KOPT-K1 (cell line): ENCODE measurements at regions not wholly inside any gene's neighbourhood (a gene's known extent, or its start where the extent isn't known, plus 50 kb on each side); places are given as distances from the start of the nearest gene placed in this dataset.

Experiments used
- H3K27ac ChIP-seq: fragments of 200-600 bp; sonication (generic); 2 replicates; pipeline ENCODE4 v1.5.1; 2016; ENCODE audit warnings: antibody characterized with exemption, mild to moderate bottlenecking, low read depth, low read length; ENCODE audit not compliant: poor library complexity, severe bottlenecking
- H3K36me3 ChIP-seq: fragments of 200-600 bp; sonication (generic); 2 replicates; pipeline ENCODE4 v1.5.1; 2017; ENCODE audit warnings: antibody characterized with exemption, mild to moderate bottlenecking, low read length, moderate library complexity; ENCODE audit not compliant: insufficient read depth
- H3K9me3 ChIP-seq: fragments of 200-600 bp; sonication (generic); 2 replicates; pipeline ENCODE4 v1.5.1; 2017; ENCODE audit warnings: antibody characterized with exemption, low read length, mild to moderate bottlenecking; ENCODE audit not compliant: insufficient read depth, poor library complexity, severe bottlenecking

DNA sequence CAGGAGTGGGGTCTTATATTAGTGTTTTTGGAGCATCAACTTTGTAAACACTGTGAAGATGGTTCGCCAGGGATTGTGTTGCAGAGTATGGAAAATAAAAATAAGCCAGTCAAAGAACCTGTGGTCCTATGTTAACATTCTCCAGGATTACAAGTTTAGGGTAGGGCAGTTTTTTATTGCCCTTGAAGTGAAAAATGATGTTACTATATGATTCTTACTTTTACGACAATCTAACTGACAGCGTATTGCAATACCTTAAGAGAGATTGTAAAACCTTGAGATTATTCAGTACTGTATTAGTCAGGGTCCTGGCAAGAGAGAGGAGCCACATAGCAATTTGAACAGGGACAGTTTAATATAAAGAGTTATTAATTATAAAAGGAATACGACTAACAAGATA, 144.7 kb upstream of the ZNF608 start:
- Histone ChIP-seq H3K9me3 (no peaks in the 10 kb centered on the region), H3K27ac (no peak overlapping the region), H3K36me3 (no peaks in the 10 kb centered on the region)

DNA sequence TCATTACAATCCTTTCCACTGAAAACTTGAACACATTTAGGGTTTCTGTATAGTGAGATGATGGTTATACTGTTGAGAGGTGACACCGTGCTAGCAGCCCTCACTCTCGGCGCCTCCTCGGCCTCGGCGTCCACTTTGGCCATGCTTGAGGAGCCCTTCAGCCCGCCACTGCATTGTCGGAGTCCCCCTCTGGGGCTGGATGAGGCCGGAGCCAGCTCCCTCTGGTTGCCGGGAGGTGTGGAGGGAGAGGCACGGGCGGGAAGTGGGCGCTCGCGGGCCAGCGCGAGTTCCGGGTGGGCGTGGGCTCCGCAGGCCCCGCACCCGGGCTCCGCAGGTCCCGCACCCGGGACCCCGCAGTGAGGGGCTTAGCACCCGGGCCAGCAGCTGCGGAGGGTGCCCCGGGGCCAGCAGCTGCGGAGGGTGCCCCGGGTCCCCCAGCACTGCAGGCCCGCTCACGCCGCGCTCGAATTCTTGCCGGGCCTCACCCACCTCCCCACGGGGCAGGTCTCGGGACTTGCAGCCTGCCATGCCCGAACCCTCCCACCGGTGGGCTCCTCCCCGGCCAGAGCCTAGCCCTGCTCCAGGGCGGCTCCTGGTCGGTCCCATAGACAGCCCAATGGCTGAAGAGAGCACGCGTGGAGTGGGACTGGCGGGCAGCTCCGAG, 145.9 kb upstream of the ZNF608 start:
- H3K27ac ChIP-seq = no peak overlapping the region
- H3K9me3 ChIP-seq = no peaks in the 10 kb centered on the region
- no peaks in the 10 kb centered on the region for H3K36me3 ChIP-seq

DNA sequence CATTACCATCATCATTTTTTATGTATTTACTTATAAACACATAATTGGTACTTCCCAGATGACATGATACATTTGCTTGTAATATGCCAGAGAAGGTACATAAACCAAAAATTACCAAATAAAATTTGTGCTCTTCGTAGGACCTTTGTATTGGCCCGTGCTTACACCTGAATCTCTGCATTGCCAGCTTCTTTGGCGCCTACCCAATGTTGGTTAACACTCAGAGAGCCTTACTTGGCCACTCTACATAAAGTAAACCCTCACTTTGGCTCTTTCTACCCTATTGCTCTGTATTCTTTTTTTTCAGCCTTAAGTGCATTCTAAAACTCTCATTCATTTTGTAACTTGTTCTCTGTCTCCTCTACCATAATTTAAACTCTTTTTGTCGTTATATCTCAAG, 148.1 kb upstream of the ZNF608 start:
- H3K36me3 ChIP-seq = no peaks in the 10 kb centered on the region
- no peaks in the 10 kb centered on the region for H3K9me3 ChIP-seq
- no peak overlapping the region for H3K27ac ChIP-seq

DNA sequence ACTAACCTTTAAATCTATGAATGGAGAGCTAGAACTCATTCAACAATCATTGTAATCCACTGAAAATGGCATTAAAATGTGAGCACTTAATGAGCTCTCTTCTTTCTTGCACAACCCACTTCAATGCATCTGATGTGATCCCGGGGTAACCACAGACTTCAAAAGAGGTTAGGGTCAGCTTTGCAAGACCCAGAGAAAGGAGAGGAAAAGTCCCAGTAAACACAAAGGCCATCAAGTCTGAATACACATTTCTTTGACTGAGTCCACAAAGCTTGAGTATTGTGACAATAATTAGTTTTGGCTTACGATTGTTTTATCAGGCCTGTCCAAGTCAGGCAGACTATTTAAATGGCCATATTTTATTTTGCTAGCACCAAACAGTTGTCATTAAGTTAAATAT, 148.8 kb upstream of the ZNF608 start:
- no peaks in the 10 kb centered on the region for H3K9me3 ChIP-seq
- H3K27ac ChIP-seq = no peak overlapping the region
- H3K36me3 ChIP-seq = no peaks in the 10 kb centered on the region

DNA sequence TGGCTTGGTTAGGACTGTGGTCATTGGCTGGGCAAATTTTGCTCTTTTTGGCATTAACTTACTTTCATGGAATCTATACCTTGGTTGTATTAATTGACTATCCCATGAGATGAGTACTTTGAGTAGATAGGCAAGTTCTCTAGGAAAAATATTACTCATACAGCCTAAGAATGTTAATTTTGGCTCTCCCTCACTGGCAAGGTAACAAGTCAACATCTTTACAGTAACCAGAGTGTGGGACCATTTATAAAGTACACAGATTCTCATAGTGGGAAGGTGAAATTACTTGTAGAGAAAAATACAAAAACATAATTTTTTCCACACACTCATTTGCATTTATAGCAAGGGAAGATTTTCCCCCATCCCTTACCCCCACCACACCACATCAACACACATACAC, 154.6 kb upstream of the ZNF608 start:
- no peaks in the 10 kb centered on the region for H3K9me3 ChIP-seq
- no peaks in the 10 kb centered on the region for H3K36me3 ChIP-seq
- H3K27ac ChIP-seq = no peak overlapping the region

DNA sequence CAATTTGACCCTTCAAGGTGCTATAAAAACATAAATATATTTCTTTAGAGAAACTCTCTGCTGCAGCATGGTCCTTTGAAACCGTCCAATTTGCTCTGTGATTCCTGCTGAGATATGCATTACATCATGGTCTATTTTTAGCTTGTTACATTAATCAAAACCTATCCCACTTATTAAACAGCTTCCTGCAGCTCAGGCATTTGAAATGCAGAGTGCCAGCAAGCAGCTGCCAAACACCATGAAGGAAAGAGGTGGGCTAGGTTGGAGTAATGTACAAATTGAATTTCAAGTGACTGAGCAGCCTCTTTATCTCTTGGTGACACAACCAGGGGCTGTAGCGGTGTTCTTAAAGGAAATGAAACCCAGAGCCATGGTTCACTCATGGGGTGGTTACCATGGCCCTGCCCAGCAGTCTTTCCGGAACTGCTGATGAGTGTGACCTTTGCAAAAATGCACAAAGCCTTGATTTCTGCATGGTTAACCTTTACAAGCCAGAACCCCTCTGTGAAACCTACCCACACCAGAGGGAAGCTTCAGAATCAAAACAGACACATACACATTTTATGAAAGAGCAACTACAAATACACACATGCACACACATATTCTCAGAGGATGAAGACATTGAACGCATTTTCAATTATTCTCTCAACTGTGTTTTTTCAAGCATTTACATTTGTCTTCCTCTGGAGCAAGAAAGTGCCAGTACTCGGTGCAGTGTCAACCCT, 155.8 kb upstream of the ZNF608 start:
- Histone ChIP-seq H3K36me3 (no peaks in the 10 kb centered on the region), H3K27ac (no peak overlapping the region)

DNA sequence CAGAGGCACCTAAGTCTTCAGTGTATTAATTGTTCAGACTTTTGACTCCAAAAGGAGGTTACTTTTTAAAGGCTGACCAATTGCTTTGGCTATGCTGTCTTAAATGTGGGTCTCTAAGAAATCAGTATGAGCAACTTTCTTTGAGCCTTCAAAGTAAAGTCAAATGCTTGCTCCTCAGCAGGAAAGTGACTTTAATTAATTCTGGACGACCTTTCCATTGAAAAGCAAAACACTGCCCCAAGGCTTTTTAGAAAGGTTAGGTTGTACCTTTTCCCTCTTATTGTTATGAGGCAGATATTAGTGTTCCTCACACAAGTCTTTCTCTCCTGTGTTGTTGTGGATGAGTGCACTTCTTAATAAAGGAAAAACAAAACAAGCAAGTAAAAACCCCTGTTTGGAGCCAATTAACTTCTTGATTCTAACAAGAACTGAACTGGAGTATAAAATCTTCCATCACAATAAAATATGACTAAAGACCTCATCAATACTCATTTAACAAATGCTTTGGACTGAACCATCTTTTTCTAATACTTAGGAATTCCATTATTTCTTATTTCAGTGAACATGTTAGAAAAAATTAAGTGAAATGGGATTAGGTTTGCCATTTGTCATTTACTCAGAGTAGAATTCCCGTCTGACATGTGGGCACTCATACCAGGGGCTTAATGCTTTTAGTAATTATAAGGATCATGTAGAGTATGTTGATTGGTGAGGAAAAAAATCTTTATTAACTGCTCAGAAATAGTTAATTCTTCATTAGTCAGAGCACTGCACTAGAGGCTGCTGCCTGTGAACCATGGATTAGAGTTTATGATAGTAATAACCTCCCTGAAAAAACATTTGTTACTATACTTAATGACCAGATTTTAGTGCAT, 159.1 kb upstream of the ZNF608 start:
- Histone ChIP-seq H3K27ac (no peak overlapping the region), H3K9me3 (no peaks in the 10 kb centered on the region)

More for the DNA sequence above, 155.8 kb upstream of the ZNF608 start:
- H3K9me3 ChIP-seq = no peaks in the 10 kb centered on the region

DNA sequence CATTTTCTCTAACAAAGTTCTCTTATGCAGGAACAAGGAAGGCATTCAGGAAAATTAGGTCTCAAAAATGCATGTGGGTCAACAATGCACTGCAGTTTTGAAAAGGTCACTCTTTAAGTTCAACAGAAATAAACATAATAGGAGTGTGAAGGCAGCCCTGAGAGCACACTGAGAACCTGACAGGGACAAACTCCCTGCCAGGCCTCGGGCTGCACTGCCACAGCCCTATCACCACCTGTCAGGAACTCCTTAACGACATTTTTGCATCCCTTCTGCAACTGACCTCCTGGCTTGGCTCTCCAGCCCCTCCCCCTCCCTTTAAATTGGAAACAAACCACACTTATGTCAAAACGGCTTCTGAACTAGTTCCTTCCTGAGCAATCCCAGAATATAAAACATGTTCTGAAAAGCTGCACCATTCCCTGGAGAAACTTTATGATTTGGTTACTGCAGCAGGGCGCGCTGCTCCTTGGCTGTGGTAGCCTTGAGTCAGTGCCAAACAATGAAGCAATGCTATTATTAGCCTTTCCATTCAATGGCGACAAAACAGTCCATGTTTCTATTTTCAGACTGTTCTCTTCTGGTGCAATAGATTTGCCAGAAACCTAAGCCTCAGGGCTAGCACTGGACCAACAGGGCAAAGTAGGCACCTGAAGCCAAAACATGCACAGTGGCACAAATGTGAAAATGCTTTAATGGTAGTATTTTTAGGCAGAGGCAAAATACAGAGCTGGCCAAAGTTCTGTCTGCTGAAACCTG, 160.1 kb upstream of the ZNF608 start:
- Histone ChIP-seq H3K36me3 (no peaks in the 10 kb centered on the region), H3K9me3 (no peaks in the 10 kb centered on the region), H3K27ac (no peak overlapping the region)

More for the DNA sequence above, 159.1 kb upstream of the ZNF608 start:
- H3K36me3 ChIP-seq = no peaks in the 10 kb centered on the region

DNA sequence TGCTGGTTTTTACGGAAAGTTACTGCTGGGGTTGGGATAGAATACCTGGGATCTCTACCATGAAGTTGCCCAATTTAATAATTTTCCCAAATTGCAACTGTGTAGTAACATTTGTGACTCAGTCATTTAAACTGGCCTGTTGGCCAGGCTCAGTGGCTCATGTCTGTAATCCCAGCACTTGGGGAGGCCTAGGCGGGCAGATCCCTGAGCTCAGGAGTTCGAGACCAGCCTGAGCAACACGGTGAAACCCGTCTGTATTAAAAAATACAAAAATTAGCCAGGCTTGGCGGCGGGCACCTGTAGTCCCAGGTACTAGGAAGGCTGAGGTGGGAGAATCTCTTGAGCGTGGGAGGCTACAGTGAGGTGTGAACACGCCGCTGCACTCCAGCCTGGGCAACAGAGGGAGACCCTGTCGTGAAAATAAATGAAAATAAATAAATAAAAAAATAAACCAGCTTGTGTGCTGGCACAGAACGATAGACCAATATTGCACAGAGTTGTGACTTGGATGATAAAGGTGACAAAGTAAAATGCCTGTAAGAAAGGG, 160.7 kb upstream of the ZNF608 start:
- no peaks in the 10 kb centered on the region for H3K9me3 ChIP-seq
- no peaks in the 10 kb centered on the region for H3K36me3 ChIP-seq
- H3K27ac ChIP-seq = no peak overlapping the region

DNA sequence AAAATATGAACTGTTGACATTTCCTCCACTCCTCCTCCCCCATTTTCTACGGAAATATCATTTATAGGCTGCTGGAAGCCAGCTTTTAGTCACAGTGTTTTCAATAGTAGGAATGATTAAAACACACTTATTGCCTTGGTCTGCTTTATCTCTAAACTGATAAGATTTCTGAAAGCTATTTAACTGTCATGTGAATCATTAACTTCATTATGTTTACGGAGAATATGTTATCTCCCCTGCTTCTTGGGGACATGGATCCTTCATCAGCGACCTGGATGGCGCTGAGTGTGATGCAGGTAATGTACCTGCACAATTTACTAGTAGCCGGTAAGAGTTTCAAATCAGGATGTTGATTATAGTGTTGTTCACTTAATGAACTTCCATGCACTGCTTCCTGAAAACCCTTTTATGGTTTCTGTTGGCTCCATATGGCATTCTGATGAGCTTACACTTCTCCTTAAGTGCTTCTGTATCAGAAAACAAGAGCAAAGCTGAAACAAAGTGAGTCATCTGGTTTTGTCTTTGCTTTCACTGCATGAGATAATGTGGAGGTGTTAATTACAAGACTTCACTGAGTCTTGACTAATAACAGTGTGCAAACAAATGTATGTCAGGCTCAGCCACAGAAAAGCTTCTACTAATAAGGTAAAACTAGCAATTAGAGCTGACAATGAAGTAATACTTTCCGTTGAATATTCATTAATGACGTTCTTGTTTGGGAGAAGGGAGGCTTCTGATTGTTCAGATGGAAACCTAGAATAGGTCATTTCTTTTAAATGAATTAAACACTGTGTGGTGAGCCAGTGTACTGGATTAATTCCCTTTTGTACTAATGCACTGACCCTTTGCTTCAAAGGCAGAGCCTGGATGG, 162.4 kb upstream of the ZNF608 start:
- no peak overlapping the region for H3K27ac ChIP-seq
- H3K36me3 ChIP-seq = no peaks in the 10 kb centered on the region
- no peaks in the 10 kb centered on the region for H3K9me3 ChIP-seq

DNA sequence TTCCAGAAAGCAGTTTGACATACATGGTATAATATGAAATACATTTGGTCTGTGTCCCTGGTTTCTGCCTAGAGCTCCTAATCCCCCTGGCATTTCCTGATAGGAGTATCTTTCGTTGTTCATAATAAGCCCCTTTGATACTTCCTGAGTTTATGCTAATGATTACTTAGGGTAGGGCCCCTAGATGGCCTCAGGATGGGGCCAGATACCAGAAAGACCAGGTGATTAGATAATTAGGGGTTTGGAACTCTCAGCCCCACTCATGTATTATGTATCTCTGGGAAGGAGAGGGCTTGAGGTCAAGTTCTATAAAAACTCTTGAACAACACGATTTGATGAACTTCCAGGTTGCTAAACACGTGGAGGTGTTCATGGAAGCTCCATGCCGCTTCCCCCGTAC, 163.3 kb upstream of the ZNF608 start:
- H3K27ac ChIP-seq = no peak overlapping the region

DNA sequence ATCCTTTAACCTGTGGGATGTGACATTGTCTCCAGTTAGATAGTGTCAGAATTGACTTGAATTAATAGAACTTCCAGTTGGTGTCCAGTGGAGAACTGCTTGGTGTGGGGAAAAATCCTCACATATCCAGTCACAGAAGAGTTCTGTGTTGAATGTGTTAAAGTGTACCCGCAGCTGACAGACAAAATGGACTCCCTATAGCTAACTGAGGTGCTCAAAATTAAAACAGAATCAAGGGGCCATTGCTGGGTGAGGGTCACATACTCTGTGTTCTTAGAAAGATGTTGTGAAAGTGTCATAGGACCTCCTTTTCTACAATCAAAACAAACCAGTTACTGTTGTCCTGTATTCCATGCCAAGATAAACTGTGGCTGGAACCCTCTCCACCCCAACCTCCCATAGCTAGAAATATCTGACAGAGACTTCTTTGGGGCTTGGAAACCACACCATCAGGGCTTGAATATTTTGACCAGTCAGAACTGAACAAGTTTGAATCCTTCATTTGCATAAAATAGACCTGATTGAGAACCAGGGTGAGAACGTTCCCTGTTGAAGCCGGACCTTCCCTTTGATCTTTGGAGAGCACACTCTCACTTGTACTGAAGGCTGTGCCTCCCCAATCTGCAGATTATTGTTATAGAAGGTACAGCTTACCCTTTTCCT, 164.0 kb upstream of the ZNF608 start:
- no peaks in the 10 kb centered on the region for H3K36me3 ChIP-seq
- no peak overlapping the region for H3K27ac ChIP-seq
- no peaks in the 10 kb centered on the region for H3K9me3 ChIP-seq

More for the DNA sequence above, 163.3 kb upstream of the ZNF608 start:
- no peaks in the 10 kb centered on the region for H3K36me3 ChIP-seq
- H3K9me3 ChIP-seq = no peaks in the 10 kb centered on the region

DNA sequence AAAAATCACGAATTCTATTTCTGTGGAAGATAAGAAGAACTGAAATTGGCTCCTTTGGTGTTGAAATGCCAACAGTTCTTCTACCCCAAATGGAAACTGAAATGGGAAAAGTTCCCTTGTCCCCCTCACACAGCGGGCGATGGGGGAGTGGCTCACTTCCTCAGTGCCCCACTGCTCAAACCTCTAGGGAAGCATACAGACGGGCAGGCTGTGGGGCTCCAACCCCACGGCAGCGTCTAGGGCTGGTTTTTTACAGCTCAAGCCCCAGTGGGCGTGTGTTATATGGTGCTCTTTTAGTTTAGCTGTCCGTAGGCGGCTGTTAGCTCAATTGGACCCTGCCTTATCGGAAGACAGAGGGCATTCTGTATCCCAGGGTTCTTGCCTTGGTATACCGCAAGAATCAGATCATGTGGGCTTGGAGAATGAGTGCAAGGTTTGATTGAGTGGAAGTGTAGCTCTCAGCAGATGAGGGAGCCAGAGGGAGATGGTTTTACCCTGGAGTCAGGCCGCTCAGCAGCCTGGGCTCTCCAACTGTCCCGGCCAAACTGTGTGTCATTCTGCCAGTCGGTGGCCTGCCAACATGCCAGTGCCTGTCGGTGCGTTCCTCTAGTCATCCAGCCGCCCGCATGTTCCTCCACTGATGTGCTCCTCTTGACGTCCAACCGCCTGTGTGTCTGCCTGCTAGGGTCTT, 166.3 kb upstream of the ZNF608 start:
- Histone ChIP-seq H3K36me3 (no peaks in the 10 kb centered on the region), H3K27ac (no peak overlapping the region), H3K9me3 (no peaks in the 10 kb centered on the region)
